ENCODE measurements at regions not wholly inside any gene's neighbourhood (a gene's known extent, or its start where the extent isn't known, plus 50 kb on each side); places are given as distances from the start of the nearest gene placed in this dataset.
"Not testable (repeated sequence)": the region's sequence is repeated elsewhere in the genome, so short reads cannot be mapped to it uniquely, and the experiment has no call there.

DNA sequence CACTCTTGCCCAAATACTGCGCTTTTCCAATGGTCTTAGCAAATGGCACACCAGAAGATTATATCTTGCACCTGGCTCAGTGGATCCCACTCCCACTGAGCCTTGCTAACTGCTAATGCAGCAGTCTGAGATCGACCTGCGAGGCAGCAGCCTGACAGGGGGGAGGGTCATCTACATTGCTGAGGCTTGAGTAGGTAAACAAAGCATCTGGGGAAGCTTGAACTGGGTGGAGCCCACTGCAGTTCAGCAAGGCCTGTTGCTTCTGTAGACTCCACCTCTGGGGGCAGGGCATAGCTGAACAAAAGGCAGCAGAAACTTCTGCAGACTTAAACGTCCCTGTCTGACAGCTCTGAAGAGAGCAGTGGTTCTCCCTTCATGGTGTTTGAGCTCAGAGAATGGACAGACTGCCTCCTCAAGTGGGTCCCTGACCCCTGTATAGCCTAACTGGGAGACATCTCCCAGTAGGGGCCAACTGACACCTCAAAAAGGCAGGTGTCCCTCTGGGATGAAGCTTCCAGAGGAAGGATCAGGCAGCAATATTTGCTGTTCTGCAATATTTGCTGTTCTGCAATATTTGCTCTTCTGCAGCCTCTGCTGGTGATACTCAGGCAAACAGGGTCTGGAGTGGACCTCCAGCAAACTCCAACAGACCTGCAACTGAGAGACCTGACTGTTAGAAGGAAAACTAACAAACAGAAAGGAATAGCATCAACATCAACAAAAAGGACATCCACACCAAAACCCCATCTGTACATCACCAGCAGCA is 93.0 kb upstream of the MEGF10 start:
- 48% methylated on average over 4 of the region's 4 CpGs for WGBS
- not testable (repeated sequence) for H3K79me1 ChIP-seq (replicated peaks; ENCODE audit: low read length, poor library complexity, severe bottlenecking); H3K36me3 ChIP-seq (ENCODE audit: control insufficient read depth in 1 of 2, insufficient read depth in 2 of 2, low read depth in 1 of 2, low read length in 2 of 2); H2AK5ac ChIP-seq (ENCODE audit: low read length, severe bottlenecking); H3K14ac ChIP-seq (ENCODE audit: low read length in 2 of 2); H4K91ac ChIP-seq (ENCODE audit: low read length); H3K27me3 ChIP-seq (ENCODE audit: control insufficient read depth in 1 of 2, insufficient read depth in 1 of 2, low read length in 2 of 2); H2BK12ac ChIP-seq (ENCODE audit: low read length in 2 of 2); H3K4me3 ChIP-seq (ENCODE audit: insufficient read depth in 1 of 2, low read depth in 1 of 2, low read length in 2 of 2); H3K4me1 ChIP-seq (ENCODE audit: control insufficient read depth, insufficient read depth, low read depth, low read length); H4K8ac ChIP-seq (ENCODE audit: low read length); H3K9ac ChIP-seq (ENCODE audit: low read length); H2BK5ac ChIP-seq (ENCODE audit: low read depth, low read length, poor library complexity, severe bottlenecking); H2AFZ ChIP-seq (ENCODE audit: low read depth, low read length); H2BK120ac ChIP-seq (ENCODE audit: low read depth, low read length); DNase-seq; H2BK15ac ChIP-seq (ENCODE audit: low read depth, poor library complexity, severe bottlenecking); H3K18ac ChIP-seq (ENCODE audit: low read depth in 1 of 2, low read length in 2 of 2); H3K9me3 ChIP-seq (ENCODE audit: control insufficient read depth, low read length); H3K23ac ChIP-seq (ENCODE audit: low read length in 2 of 2); H3K27ac ChIP-seq (ENCODE audit: low read length, poor library complexity, severe bottlenecking); H3K4ac ChIP-seq (ENCODE audit: low read depth in 1 of 2, low read length in 2 of 2); H3K4me2 ChIP-seq (ENCODE audit: low read length, poor library complexity, severe bottlenecking)

DNA sequence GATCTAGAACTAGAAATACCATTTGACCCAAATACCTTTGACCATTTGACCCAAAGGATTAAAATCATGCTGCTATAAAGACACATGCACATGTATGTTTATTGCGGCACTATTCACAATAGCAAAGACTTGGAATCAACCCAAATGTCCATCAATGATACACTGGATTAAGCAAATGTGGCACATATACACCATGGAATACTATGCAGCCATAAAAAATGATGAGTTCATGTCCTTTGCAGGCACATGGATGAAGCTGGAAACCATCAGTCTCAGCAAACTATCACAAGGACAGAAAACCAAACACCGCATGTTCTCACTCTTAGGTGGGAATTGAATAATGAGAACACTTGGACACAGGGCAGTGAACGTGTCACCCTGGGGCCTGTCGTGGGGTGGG is 87.9 kb upstream of the MEGF10 start:
- H3K18ac ChIP-seq (ENCODE audit: low read depth in 1 of 2, low read length in 2 of 2); H2BK5ac ChIP-seq (ENCODE audit: low read depth, low read length, poor library complexity, severe bottlenecking); H3K79me1 ChIP-seq (replicated peaks; ENCODE audit: low read length, poor library complexity, severe bottlenecking); H2BK15ac ChIP-seq (ENCODE audit: low read depth, poor library complexity, severe bottlenecking); DNase-seq; H2BK12ac ChIP-seq (ENCODE audit: low read length in 2 of 2); H4K91ac ChIP-seq (ENCODE audit: low read length); H3K4ac ChIP-seq (ENCODE audit: low read depth in 1 of 2, low read length in 2 of 2); H3K27ac ChIP-seq (ENCODE audit: low read length, poor library complexity, severe bottlenecking); H3K27me3 ChIP-seq (ENCODE audit: control insufficient read depth in 1 of 2, insufficient read depth in 1 of 2, low read length in 2 of 2); H3K36me3 ChIP-seq (ENCODE audit: control insufficient read depth in 1 of 2, insufficient read depth in 2 of 2, low read depth in 1 of 2, low read length in 2 of 2); H3K9ac ChIP-seq (ENCODE audit: low read length); H2BK120ac ChIP-seq (ENCODE audit: low read depth, low read length); H4K8ac ChIP-seq (ENCODE audit: low read length); H3K4me1 ChIP-seq (ENCODE audit: control insufficient read depth, insufficient read depth, low read depth, low read length); H2AK5ac ChIP-seq (ENCODE audit: low read length, severe bottlenecking); H2AFZ ChIP-seq (ENCODE audit: low read depth, low read length); H3K23ac ChIP-seq (ENCODE audit: low read length in 2 of 2); H3K9me3 ChIP-seq (ENCODE audit: control insufficient read depth, low read length); H3K4me2 ChIP-seq (ENCODE audit: low read length, poor library complexity, severe bottlenecking); H3K14ac ChIP-seq (ENCODE audit: low read length in 2 of 2); H3K4me3 ChIP-seq (ENCODE audit: insufficient read depth in 1 of 2, low read depth in 1 of 2, low read length in 2 of 2): not testable (repeated sequence)
- WGBS: 88% methylated on average over 4 of the region's 4 CpGs

DNA sequence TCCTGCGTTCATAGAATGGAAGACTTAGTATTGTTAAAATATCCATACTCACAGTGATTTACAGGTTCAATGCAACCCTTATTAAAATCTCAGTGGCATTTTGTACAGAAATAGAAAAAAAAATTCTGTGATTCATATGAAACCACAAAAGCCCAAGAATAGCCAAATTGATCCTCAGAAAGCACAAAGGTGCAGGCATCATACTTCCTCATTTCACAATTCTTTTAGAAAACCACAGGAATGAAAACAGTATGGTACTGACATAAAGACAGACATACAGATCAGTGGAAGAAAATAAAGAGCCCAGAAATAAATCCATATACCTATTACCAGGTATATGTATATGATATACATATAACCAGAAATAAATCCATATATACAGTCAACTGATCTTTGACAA is 86.8 kb upstream of the MEGF10 start:
- Histone ChIP-seq H2BK5ac (ENCODE audit: low read depth, low read length, poor library complexity, severe bottlenecking) (no peak overlapping the region), H2BK12ac (ENCODE audit: low read length in 2 of 2) (no peak overlapping the region), H4K91ac (ENCODE audit: low read length) (no peak overlapping the region), H3K14ac (ENCODE audit: low read length in 2 of 2) (no peak overlapping the region), H3K4me2 (ENCODE audit: low read length, poor library complexity, severe bottlenecking) (no peak overlapping the region), H3K27ac (ENCODE audit: low read length, poor library complexity, severe bottlenecking) (no peak overlapping the region), H3K18ac (ENCODE audit: low read depth in 1 of 2, low read length in 2 of 2) (no peak overlapping the region), H3K4me1 (ENCODE audit: control insufficient read depth, insufficient read depth, low read depth, low read length) (no peaks in the 10 kb centered on the region), H3K23ac (ENCODE audit: low read length in 2 of 2) (no peak overlapping the region), H2BK15ac (ENCODE audit: low read depth, poor library complexity, severe bottlenecking) (no peak overlapping the region), H2AK5ac (ENCODE audit: low read length, severe bottlenecking) (no peak overlapping the region), H2AFZ (ENCODE audit: low read depth, low read length) (no peak overlapping the region), H3K36me3 (ENCODE audit: control insufficient read depth in 1 of 2, insufficient read depth in 2 of 2, low read depth in 1 of 2, low read length in 2 of 2) (no peaks in the 10 kb centered on the region), H3K79me1 (replicated peaks; ENCODE audit: low read length, poor library complexity, severe bottlenecking) (no peaks in the 10 kb centered on the region), H3K27me3 (ENCODE audit: control insufficient read depth in 1 of 2, insufficient read depth in 1 of 2, low read length in 2 of 2) (peaks cover 0 to 3% of the 10 kb centered on the region in 2 experiments), H3K9me3 (ENCODE audit: control insufficient read depth, low read length) (no peaks in the 10 kb centered on the region), H2BK120ac (ENCODE audit: low read depth, low read length) (no peak overlapping the region), H3K4me3 (ENCODE audit: insufficient read depth in 1 of 2, low read depth in 1 of 2, low read length in 2 of 2) (no peak overlapping the region), H3K4ac (ENCODE audit: low read depth in 1 of 2, low read length in 2 of 2) (no peak overlapping the region), H4K8ac (ENCODE audit: low read length) (no peak overlapping the region), H3K9ac (ENCODE audit: low read length) (no peak overlapping the region)
- WGBS: no CpG with 5 or more reads among the region's 1 CpG
- peak; percentile 36 for DNase-seq

DNA sequence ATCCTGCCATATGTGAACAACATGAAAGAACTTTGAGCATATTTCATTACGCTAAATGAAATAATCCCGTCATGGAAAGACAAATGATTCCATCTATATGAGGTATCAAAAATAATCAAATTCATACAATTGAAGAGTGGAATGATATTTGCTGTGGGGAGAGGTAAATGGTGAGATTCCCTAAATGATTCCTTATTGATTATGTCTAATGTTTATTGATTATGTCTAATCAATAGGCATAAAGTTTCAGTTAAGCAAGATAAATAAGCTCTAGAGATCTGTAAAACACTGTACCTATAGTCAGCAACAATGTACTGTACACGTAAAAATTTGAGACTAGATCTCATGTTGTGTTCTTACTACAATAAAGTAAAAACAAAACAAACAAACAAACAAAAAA is 85.4 kb upstream of the MEGF10 start:
- H3K9ac ChIP-seq (ENCODE audit: low read length): no peak overlapping the region
- H3K18ac ChIP-seq (ENCODE audit: low read depth in 1 of 2, low read length in 2 of 2): no peak overlapping the region
- no peak for DNase-seq
- H3K9me3 ChIP-seq (ENCODE audit: control insufficient read depth, low read length): no peaks in the 10 kb centered on the region
- 94% methylated on average over 1 of the region's 3 CpGs for whole genome bisulfite sequencing
- no peak overlapping the region for H4K91ac ChIP-seq (ENCODE audit: low read length)
- no peaks in the 10 kb centered on the region for H3K4me1 ChIP-seq (ENCODE audit: control insufficient read depth, insufficient read depth, low read depth, low read length)
- H3K4me2 ChIP-seq (ENCODE audit: low read length, poor library complexity, severe bottlenecking): no peak overlapping the region
- no peak overlapping the region for H4K8ac ChIP-seq (ENCODE audit: low read length)
- peaks cover 0 to 3% of the 10 kb centered on the region in 2 experiments for H3K27me3 ChIP-seq (ENCODE audit: control insufficient read depth in 1 of 2, insufficient read depth in 1 of 2, low read length in 2 of 2)
- H2BK15ac ChIP-seq (ENCODE audit: low read depth, poor library complexity, severe bottlenecking): no peak overlapping the region
- H2AK5ac ChIP-seq (ENCODE audit: low read length, severe bottlenecking): no peak overlapping the region
- no peak overlapping the region for H3K14ac ChIP-seq (ENCODE audit: low read length in 2 of 2)
- H3K79me1 ChIP-seq (replicated peaks; ENCODE audit: low read length, poor library complexity, severe bottlenecking): no peaks in the 10 kb centered on the region
- no peak overlapping the region for H3K4me3 ChIP-seq (ENCODE audit: insufficient read depth in 1 of 2, low read depth in 1 of 2, low read length in 2 of 2)
- no peak overlapping the region for H3K23ac ChIP-seq (ENCODE audit: low read length in 2 of 2)
- H2AFZ ChIP-seq (ENCODE audit: low read depth, low read length): no peak overlapping the region
- no peak overlapping the region for H2BK12ac ChIP-seq (ENCODE audit: low read length in 2 of 2)
- H3K27ac ChIP-seq (ENCODE audit: low read length, poor library complexity, severe bottlenecking): no peak overlapping the region
- no peaks in the 10 kb centered on the region for H3K36me3 ChIP-seq (ENCODE audit: control insufficient read depth in 1 of 2, insufficient read depth in 2 of 2, low read depth in 1 of 2, low read length in 2 of 2)
- H2BK5ac ChIP-seq (ENCODE audit: low read depth, low read length, poor library complexity, severe bottlenecking): no peak overlapping the region
- no peak overlapping the region for H2BK120ac ChIP-seq (ENCODE audit: low read depth, low read length)
- H3K4ac ChIP-seq (ENCODE audit: low read depth in 1 of 2, low read length in 2 of 2): no peak overlapping the region

Data from mesenchymal stem cell (in vitro differentiated cells and primary cell).